GM12891 (cell line): ENCODE measurements at regions not wholly inside any gene's neighbourhood (a gene's known extent, or its start where the extent isn't known, plus 50 kb on each side); places are given as distances from the start of the nearest gene placed in this dataset.

Source experiments
- POLR2A ChIP-seq: IDR thresholded peaks from 2 replicates; pipeline ENCODE4 v1.6.1; 2011; ENCODE audit warnings: low read depth, low read length, control low read depth
- POLR2AphosphoS5 ChIP-seq: IDR thresholded peaks from 2 replicates; pipeline ENCODE4 v1.6.1; 2011; ENCODE audit warnings: low read depth, low read length, control low read depth
- POU2F2 ChIP-seq: IDR thresholded peaks from 2 replicates; pipeline ENCODE4 v1.6.1; 2011; ENCODE audit warnings: low read depth, mild to moderate bottlenecking, control low read depth, low read length, moderate library complexity
- SPI1 ChIP-seq: IDR thresholded peaks from 2 replicates; pipeline ENCODE4 v1.6.1; 2011; ENCODE audit warnings: low read depth, low read length, control low read depth
- TAF1 ChIP-seq: IDR thresholded peaks from 2 replicates; pipeline ENCODE4 v1.6.1; 2011; ENCODE audit warnings: low read depth, low read length, control low read depth

- TF ChIP-seq SPI1 (no peak), POLR2A (no peak), POLR2AphosphoS5 (no peak), POU2F2 (no peak), TAF1 (no peak)
Observed at GRCh38 chr10:30751678-30752331, 122.3 kb upstream of the LYZL2 start.
